ENCODE measurements at regions not wholly inside any gene's neighbourhood (a gene's known extent, or its start where the extent isn't known, plus 50 kb on each side); places are given as distances from the start of the nearest gene placed in this dataset.

DNA sequence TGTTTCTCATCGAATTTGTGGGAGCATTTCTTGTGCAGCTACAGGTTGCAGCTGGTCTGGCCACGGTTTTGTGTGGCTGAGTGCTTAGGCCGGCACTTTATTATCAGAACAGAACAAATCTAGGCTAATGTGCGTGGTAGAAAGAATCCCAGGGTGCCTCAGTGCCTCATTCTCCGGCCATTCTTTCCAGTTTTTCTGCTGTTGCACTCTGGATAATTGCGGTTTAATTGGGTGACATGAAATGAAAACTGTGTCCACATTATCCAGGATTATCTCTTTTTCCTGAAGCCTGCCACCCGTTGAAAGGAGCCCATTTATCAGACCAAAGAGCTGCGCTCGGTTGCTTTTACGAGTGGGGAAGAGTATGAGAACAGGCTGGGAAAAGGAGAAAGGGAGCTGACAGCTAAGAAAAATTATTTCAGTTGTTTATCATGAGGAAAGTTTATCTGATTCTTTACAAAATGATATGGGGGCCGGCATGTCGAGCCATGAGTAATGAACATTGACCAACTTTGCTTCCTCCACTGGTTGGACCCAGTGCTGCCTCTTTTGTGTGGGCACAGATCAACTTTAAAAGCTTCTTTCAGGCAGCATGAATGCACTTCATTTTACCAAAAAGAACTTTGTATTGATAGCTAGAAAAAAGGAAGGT, 117.0 kb upstream of the SOX21 start:
- TF ChIP-seq POLR2A (IDR thresholded peaks at IDR 0.05) = no peak
- TF ChIP-seq, protein P1, sequence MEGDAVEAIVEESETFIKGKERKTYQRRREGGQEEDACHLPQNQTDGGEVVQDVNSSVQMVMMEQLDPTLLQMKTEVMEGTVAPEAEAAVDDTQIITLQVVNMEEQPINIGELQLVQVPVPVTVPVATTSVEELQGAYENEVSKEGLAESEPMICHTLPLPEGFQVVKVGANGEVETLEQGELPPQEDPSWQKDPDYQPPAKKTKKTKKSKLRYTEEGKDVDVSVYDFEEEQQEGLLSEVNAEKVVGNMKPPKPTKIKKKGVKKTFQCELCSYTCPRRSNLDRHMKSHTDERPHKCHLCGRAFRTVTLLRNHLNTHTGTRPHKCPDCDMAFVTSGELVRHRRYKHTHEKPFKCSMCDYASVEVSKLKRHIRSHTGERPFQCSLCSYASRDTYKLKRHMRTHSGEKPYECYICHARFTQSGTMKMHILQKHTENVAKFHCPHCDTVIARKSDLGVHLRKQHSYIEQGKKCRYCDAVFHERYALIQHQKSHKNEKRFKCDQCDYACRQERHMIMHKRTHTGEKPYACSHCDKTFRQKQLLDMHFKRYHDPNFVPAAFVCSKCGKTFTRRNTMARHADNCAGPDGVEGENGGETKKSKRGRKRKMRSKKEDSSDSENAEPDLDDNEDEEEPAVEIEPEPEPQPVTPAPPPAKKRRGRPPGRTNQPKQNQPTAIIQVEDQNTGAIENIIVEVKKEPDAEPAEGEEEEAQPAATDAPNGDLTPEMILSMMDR (IDR thresholded peaks at IDR 0.05) = no peak

Data from testis (tissue), 2 donors.